ENCODE measurements at regions not wholly inside any gene's neighbourhood (a gene's known extent, or its start where the extent isn't known, plus 50 kb on each side); places are given as distances from the start of the nearest gene placed in this dataset.

GRCh38 chr22:49340406-49340805 lies 487.3 kb downstream of the BRD1 start:
- TF ChIP-seq CTCF (IDR thresholded peaks at IDR 0.05) (no peak), POLR2A (IDR thresholded peaks at IDR 0.05) (no peak), EP300 (IDR thresholded peaks at IDR 0.05) (no peak)
